Hepatocyte (in vitro differentiated cells): ENCODE measurements at regions not wholly inside any gene's neighbourhood (a gene's known extent, or its start where the extent isn't known, plus 50 kb on each side); places are given as distances from the start of the nearest gene placed in this dataset.
"Not testable (repeated sequence)": the region's sequence is repeated elsewhere in the genome, so short reads cannot be mapped to it uniquely, and the experiment has no call there.

Experiments
- DNase-seq: peaks from one replicate; pipeline ENCODE4 v3.0.0-alpha.2; 2016; ENCODE audit warnings: low spot score
- H2AFZ ChIP-seq: fragments of 200-600 bp; sonication (generic); 2 replicates; pipeline ENCODE4 v1.6.0; 2016; ENCODE audit warnings: antibody characterized with exemption, mild to moderate bottlenecking
- H3K27ac ChIP-seq: fragments of 200-600 bp; sonication (generic); 2 replicates; pipeline ENCODE4 v1.5.1; 2016; ENCODE audit warnings: mild to moderate bottlenecking
- H3K27me3 ChIP-seq: fragments of 200-600 bp; sonication (generic); 2 replicates; pipeline ENCODE4 v1.6.1; 2016
- H3K36me3 ChIP-seq: fragments of 200-600 bp; sonication (generic); replicated peaks from 2 replicates; pipeline ENCODE4 v1.5.1; 2016; ENCODE audit warnings: low read depth; ENCODE audit not compliant: insufficient read depth
- H3K4me1 ChIP-seq: fragments of 200-600 bp; sonication (generic); 2 replicates; pipeline ENCODE4 v1.5.1; 2016; ENCODE audit warnings: mild to moderate bottlenecking, moderate library complexity; ENCODE audit not compliant: insufficient read depth
- H3K4me2 ChIP-seq: fragments of 200-600 bp; sonication (generic); 2 replicates; pipeline ENCODE4 v1.6.0; 2016
- H3K4me3 ChIP-seq: fragments of 200-600 bp; sonication (generic); 2 replicates; pipeline ENCODE4 v1.5.1; 2016; ENCODE audit warnings: mild to moderate bottlenecking
- H3K79me2 ChIP-seq: fragments of 200-600 bp; sonication (generic); 2 replicates; pipeline ENCODE4 v1.6.0; 2017; ENCODE audit warnings: mild to moderate bottlenecking
- H3K9me2 ChIP-seq: fragments of 200-600 bp; sonication (generic); replicated peaks from 2 replicates; pipeline ENCODE4 v1.6.0; 2017; ENCODE audit warnings: mild to moderate bottlenecking; ENCODE audit not compliant: insufficient read depth
- H3K9me3 ChIP-seq: fragments of 200-600 bp; sonication (generic); 2 replicates; pipeline ENCODE4 v1.5.1; 2016; ENCODE audit warnings: low read depth, mild to moderate bottlenecking
- H4K20me1 ChIP-seq: fragments of 200-600 bp; sonication (generic); 2 replicates; pipeline ENCODE4 v1.6.0; 2016; ENCODE audit warnings: mild to moderate bottlenecking; ENCODE audit not compliant: insufficient read depth, poor library complexity, severe bottlenecking
- EZH2 ChIP-seq: fragments of 200-600 bp; sonication (generic); IDR thresholded peaks from 2 replicates; pipeline ENCODE4 v1.6.1; 2016; ENCODE audit warnings: antibody characterized with exemption, mild to moderate bottlenecking, borderline replicate concordance
- EZH2phosphoT487 ChIP-seq: fragments of 200-600 bp; sonication (generic); IDR thresholded peaks from one replicate; pipeline ENCODE4 v1.6.1; 2018; ENCODE audit warnings: antibody characterized with exemption, mild to moderate bottlenecking, low read depth, moderate library complexity; ENCODE audit not compliant: unreplicated experiment, severe bottlenecking
- WGBS: methylation state at CpG from one replicate; pipeline ENCODE4 v1.1.6; 2016; ENCODE audit warnings: low lambda C conversion rate; ENCODE audit errors: missing lambda C conversion rate; 5-methylcytosine and 5-hydroxymethylcytosine counted together
- TF ChIP-seq, protein P1 (sequence below): fragments of 200-600 bp; sonication (generic); IDR thresholded peaks from 2 replicates; pipeline ENCODE4 v1.5.1; 2016; ENCODE audit warnings: antibody characterized with exemption, mild to moderate bottlenecking; ENCODE audit not compliant: poor library complexity

- H3K79me2 ChIP-seq: no peaks in the 10 kb centered on the region
- no peaks in the 10 kb centered on the region for H3K9me2 ChIP-seq
- no peak overlapping the region for H2AFZ ChIP-seq
- no peak overlapping the region for H3K4me2 ChIP-seq
- H3K9me3 ChIP-seq: no peaks in the 10 kb centered on the region
- H3K27me3 ChIP-seq: no peaks in the 10 kb centered on the region
- H3K27ac ChIP-seq: peak overlapping the region; percentile 83
- DNase-seq: peak; percentile 60
- H4K20me1 ChIP-seq: no peaks in the 10 kb centered on the region
- 64% methylated on average over 10 of the region's 10 CpGs for WGBS
- TF ChIP-seq EZH2phosphoT487 (peak; percentile 23), EZH2 (no peak)
- TF ChIP-seq, protein P1, sequence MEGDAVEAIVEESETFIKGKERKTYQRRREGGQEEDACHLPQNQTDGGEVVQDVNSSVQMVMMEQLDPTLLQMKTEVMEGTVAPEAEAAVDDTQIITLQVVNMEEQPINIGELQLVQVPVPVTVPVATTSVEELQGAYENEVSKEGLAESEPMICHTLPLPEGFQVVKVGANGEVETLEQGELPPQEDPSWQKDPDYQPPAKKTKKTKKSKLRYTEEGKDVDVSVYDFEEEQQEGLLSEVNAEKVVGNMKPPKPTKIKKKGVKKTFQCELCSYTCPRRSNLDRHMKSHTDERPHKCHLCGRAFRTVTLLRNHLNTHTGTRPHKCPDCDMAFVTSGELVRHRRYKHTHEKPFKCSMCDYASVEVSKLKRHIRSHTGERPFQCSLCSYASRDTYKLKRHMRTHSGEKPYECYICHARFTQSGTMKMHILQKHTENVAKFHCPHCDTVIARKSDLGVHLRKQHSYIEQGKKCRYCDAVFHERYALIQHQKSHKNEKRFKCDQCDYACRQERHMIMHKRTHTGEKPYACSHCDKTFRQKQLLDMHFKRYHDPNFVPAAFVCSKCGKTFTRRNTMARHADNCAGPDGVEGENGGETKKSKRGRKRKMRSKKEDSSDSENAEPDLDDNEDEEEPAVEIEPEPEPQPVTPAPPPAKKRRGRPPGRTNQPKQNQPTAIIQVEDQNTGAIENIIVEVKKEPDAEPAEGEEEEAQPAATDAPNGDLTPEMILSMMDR: no peak
- no peak overlapping the region for H3K4me3 ChIP-seq
- peaks cover 13% of the 10 kb centered on the region for H3K4me1 ChIP-seq
- no peaks in the 10 kb centered on the region for H3K36me3 ChIP-seq
Measured at GRCh38 chr12:124087266-124088051, 114.4 kb downstream of the ZNF664 start.

DNA sequence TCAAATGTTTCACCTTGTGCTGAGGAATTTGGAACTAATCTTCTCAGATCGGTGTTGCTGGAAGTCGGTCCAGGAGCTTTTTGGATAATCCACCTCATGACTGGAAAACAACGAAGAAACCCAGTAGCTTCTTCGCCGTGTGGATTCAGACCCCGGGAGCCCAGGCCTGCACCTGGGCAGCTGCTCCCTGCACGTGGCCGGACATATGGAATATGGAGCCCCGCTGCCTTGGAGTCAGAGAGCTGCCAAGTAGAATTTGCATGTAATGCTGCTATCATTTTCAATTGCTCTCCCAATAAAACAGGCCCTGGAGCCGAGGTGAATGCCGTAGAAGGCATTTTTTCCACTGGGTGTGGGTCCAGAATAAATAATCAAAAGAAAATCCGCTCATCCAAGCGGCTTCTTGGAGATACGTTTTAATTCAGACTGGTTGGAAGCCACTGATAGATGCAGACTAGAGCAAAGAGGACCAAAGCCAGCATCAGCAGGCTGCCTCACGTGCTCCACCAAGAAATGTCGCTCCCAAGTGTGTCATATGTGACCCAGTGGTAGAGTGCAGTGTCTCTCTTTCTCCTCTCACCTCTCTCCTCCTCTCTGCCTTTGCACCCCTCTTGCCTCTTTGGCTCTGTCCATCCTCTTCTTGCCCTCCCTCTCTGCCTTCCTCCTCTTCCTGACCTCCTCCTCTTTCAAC is 115.3 kb downstream of the ZNF664 start:
- 54% methylated on average over 16 of the region's 16 CpGs for WGBS
- H3K27ac ChIP-seq: peak overlapping the region; percentile 83
- TF ChIP-seq, protein P1: no peak
- TF ChIP-seq EZH2: no peak
- TF ChIP-seq EZH2phosphoT487: no peak
- DNase-seq: peak; percentile 35
- H3K9me2 ChIP-seq: no peaks in the 10 kb centered on the region
- no peaks in the 10 kb centered on the region for H4K20me1 ChIP-seq
- no peaks in the 10 kb centered on the region for H3K36me3 ChIP-seq
- peaks cover 13% of the 10 kb centered on the region for H3K4me1 ChIP-seq
- H2AFZ ChIP-seq: no peak overlapping the region
- peak overlapping the region; percentile 44 for H3K4me2 ChIP-seq
- no peaks in the 10 kb centered on the region for H3K9me3 ChIP-seq
- no peaks in the 10 kb centered on the region for H3K79me2 ChIP-seq
- no peaks in the 10 kb centered on the region for H3K27me3 ChIP-seq
- H3K4me3 ChIP-seq: no peak overlapping the region

GRCh38 chr12:124089181-124089914 is 116.3 kb downstream of the ZNF664 start:
- H3K9me3 ChIP-seq, H4K20me1 ChIP-seq, H3K27me3 ChIP-seq, H3K9me2 ChIP-seq, H3K79me2 ChIP-seq, H3K36me3 ChIP-seq, H3K4me2 ChIP-seq, DNase-seq, H2AFZ ChIP-seq, H3K4me3 ChIP-seq: not testable (repeated sequence)
- Histone ChIP-seq H3K4me1 (peaks cover 13% of the 10 kb centered on the region), H3K27ac (peak overlapping the region; percentile 83)
- 81% methylated on average over 8 of the region's 11 CpGs for WGBS

DNA sequence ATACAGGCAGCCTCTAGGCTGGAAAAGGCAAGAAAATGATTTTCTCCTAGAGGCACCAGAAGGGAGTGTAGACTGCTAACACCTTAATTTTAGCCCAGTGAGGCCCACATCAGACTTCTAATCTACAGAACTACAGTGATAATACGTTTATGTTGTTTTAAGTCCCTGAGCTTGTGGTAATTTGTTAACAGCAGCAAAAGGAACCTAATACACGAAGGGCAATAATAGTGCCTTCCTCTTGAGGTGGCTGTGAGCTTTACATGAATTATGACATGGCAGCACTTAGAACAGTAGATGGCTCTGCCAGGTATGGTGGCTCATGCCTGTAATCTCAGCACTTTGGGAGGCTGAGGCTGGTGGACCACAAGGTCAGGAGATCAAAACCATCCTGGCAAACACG is 118.8 kb downstream of the ZNF664 start:
- no peaks in the 10 kb centered on the region for H3K9me3 ChIP-seq
- DNase-seq: no peak
- no peak overlapping the region for H2AFZ ChIP-seq
- TF ChIP-seq EZH2phosphoT487 (no peak), EZH2 (no peak)
- TF ChIP-seq, protein P1: no peak
- no peak overlapping the region for H3K4me2 ChIP-seq
- H3K36me3 ChIP-seq: no peaks in the 10 kb centered on the region
- H3K27me3 ChIP-seq: no peaks in the 10 kb centered on the region
- no peaks in the 10 kb centered on the region for H3K9me2 ChIP-seq
- H3K79me2 ChIP-seq: no peaks in the 10 kb centered on the region
- no peaks in the 10 kb centered on the region for H4K20me1 ChIP-seq
- H3K4me1 ChIP-seq: peaks cover 11% of the 10 kb centered on the region
- no peak overlapping the region for H3K4me3 ChIP-seq
- no peak overlapping the region for H3K27ac ChIP-seq
- 87% methylated on average over 3 of the region's 3 CpGs for WGBS

DNA sequence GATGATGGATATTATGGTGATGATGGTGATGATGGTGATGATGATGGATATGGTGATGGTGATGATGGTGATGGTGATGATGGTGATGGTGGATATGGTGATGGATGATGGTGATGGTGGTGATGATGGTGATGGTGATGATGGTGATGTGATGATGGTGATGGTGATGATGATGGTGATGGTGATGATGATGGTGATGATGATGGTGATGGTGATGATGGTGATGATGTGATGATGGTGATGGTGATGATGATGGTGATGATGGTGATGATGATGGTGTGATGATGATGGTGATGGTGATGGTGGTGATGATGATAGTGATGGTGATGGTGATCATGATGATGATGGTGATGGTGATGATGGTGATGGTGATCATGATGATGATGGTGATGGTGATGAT is 119.5 kb downstream of the ZNF664 start:
- H3K36me3 ChIP-seq, H3K9me3 ChIP-seq, H3K27me3 ChIP-seq, H4K20me1 ChIP-seq, H3K4me3 ChIP-seq, DNase-seq, H3K79me2 ChIP-seq, H3K9me2 ChIP-seq, H2AFZ ChIP-seq, H3K4me2 ChIP-seq, H3K4me1 ChIP-seq, H3K27ac ChIP-seq: not testable (repeated sequence)
